RWPE2 (cell line): ENCODE measurements at regions not wholly inside any gene's neighbourhood (a gene's known extent, or its start where the extent isn't known, plus 50 kb on each side); places are given as distances from the start of the nearest gene placed in this dataset.

ENCODE experiments used
- ATAC-seq: fragments of 200-7000 bp; cut with Tn5 transposase; 3 replicates; pipeline ENCODE4 v1.9.1; 2021; ENCODE audit warnings: low read depth
- DNase-seq: peaks from one replicate; pipeline ENCODE4 v3.0.0-alpha.2; 2020; ENCODE audit warnings: low spot score
- H3K27ac ChIP-seq: fragments of 450-650 bp; 2 replicates; pipeline ENCODE4 v1.5.1; 2017; ENCODE audit warnings: mild to moderate bottlenecking; ENCODE audit not compliant: poor library complexity, severe bottlenecking
- H3K27me3 ChIP-seq: fragments of 250-450 bp; sonication (Bioruptor Pico); 2 replicates; pipeline ENCODE4 v1.5.1; 2021; ENCODE audit warnings: mild to moderate bottlenecking, moderate library complexity; ENCODE audit not compliant: insufficient read depth, poor library complexity, severe bottlenecking
- H3K36me3 ChIP-seq: fragments of 250-450 bp; sonication (Bioruptor Pico); 2 replicates; pipeline ENCODE4 v1.5.1; 2020; ENCODE audit warnings: low read depth, mild to moderate bottlenecking, moderate library complexity
- H3K4me1 ChIP-seq: fragments of 250-450 bp; sonication (Bioruptor Pico); 2 replicates; pipeline ENCODE4 v1.5.1; 2021; ENCODE audit warnings: mild to moderate bottlenecking, moderate library complexity; ENCODE audit not compliant: insufficient read depth, poor library complexity, severe bottlenecking
- H3K4me3 ChIP-seq: fragments of 250-450 bp; sonication (Bioruptor Pico); 2 replicates; pipeline ENCODE4 v1.5.1; 2021; ENCODE audit warnings: mild to moderate bottlenecking, moderate library complexity; ENCODE audit not compliant: severe bottlenecking
- H3K9me3 ChIP-seq: fragments of 250-450 bp; sonication (Bioruptor Pico); 2 replicates; pipeline ENCODE4 v1.5.1; 2021; ENCODE audit warnings: mild to moderate bottlenecking, moderate library complexity; ENCODE audit not compliant: severe bottlenecking
- TF ChIP-seq, protein P1 (sequence below): fragments of 450-650 bp; IDR thresholded peaks from one replicate; pipeline ENCODE4 v1.5.1; 2017; ENCODE audit warnings: mild to moderate bottlenecking, moderate library complexity; ENCODE audit not compliant: poor library complexity, severe bottlenecking

DNA sequence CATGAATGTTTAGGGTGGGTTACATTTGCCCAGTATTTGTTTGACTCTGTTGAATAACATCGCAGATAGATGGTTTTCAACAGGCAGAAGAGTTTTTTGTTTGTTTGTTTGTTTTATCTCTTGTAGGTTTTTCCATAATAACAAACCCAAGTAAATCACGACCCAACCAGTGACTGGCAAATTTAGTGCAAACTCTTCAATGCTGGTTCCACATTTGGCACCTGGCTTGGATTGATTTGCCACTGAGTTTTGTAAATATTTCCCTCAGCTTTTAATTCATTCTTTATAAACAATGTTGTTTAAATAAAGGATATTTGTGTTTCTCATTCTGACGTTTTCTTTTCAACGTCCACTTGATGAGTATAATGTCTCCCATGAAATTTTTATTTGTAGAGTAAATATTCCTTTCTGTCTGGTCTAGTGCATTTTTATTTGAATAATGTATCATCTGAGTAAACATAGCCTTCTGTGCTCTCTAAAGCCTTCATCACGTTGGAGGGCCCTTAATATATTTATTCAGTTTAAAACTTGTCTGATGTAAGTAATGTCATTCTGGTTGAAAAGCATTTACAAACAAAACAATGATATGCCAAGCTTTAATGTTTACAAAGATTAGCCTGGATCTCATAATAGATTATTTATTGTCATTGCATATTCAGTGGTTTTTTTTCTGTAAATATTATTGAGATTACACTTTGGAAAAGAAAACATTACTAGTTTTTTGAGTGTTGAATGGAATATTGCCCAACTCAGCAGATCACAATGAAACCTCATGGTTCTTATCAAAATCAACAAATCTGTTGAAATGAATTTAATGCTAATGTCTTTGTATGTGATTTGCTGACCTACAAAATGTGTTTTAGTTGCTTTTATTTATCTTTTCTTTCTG, 90.4 kb upstream of the PEG3 start:
- Histone ChIP-seq H3K27me3 (no peaks in the 10 kb centered on the region), H3K4me3 (no peak overlapping the region), H3K9me3 (no peaks in the 10 kb centered on the region), H3K27ac (no peak overlapping the region), H3K4me1 (no peaks in the 10 kb centered on the region), H3K36me3 (no peaks in the 10 kb centered on the region)
- ATAC-seq (peak; percentile 53; the same call in 2 of the 3 replicates), DNase-seq (no peak)
- TF ChIP-seq, protein P1, sequence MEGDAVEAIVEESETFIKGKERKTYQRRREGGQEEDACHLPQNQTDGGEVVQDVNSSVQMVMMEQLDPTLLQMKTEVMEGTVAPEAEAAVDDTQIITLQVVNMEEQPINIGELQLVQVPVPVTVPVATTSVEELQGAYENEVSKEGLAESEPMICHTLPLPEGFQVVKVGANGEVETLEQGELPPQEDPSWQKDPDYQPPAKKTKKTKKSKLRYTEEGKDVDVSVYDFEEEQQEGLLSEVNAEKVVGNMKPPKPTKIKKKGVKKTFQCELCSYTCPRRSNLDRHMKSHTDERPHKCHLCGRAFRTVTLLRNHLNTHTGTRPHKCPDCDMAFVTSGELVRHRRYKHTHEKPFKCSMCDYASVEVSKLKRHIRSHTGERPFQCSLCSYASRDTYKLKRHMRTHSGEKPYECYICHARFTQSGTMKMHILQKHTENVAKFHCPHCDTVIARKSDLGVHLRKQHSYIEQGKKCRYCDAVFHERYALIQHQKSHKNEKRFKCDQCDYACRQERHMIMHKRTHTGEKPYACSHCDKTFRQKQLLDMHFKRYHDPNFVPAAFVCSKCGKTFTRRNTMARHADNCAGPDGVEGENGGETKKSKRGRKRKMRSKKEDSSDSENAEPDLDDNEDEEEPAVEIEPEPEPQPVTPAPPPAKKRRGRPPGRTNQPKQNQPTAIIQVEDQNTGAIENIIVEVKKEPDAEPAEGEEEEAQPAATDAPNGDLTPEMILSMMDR, result no peak

- Histone ChIP-seq H3K4me1 (no peaks in the 10 kb centered on the region), H3K4me3 (no peak overlapping the region), H3K36me3 (no peaks in the 10 kb centered on the region), H3K9me3 (no peaks in the 10 kb centered on the region), H3K27me3 (no peaks in the 10 kb centered on the region), H3K27ac (no peak overlapping the region)
- ATAC-seq, result no peak
- TF ChIP-seq, protein P1, result no peak
- no peak for DNase-seq
Observed at GRCh38 chr19:56933014-56933705, 92.6 kb upstream of the PEG3 start.

GRCh38 chr19:56934438-56935090, 94.0 kb upstream of the PEG3 start:
- no peak for DNase-seq
- no peaks in the 10 kb centered on the region for H3K36me3 ChIP-seq
- no peak overlapping the region for H3K27ac ChIP-seq
- no peaks in the 10 kb centered on the region for H3K9me3 ChIP-seq
- TF ChIP-seq, protein P1, result no peak
- no peak overlapping the region for H3K4me3 ChIP-seq
- ATAC-seq, result no peak
- no peaks in the 10 kb centered on the region for H3K4me1 ChIP-seq
- no peaks in the 10 kb centered on the region for H3K27me3 ChIP-seq

DNA sequence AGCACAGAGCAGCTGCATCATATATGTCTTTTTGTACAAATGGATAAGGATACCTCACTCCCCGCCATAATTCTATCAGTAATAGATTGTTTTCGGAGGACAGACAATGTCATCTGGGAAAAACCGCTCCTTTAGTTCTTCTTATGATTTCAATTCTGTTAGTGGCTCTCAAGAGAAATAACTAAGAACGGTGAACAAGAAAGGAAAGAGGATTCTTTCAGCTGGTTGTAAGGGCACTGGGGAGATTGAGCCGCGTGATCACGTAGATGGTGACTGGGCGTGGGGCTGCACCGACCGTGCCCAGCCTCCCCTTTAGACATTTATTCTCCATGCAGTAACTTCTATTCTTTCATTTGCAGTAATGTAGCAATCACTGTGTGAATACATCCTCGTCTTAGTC, 99.4 kb upstream of the PEG3 start:
- no peak overlapping the region for H3K27ac ChIP-seq
- DNase-seq (no peak), ATAC-seq (no peak)
- no peaks in the 10 kb centered on the region for H3K36me3 ChIP-seq
- no peaks in the 10 kb centered on the region for H3K4me1 ChIP-seq
- H3K4me3 ChIP-seq, result no peak overlapping the region
- H3K27me3 ChIP-seq, result no peaks in the 10 kb centered on the region
- H3K9me3 ChIP-seq, result no peaks in the 10 kb centered on the region
- TF ChIP-seq, protein P1, result no peak
